ENCODE measurements at regions not wholly inside any gene's neighbourhood (a gene's known extent, or its start where the extent isn't known, plus 50 kb on each side); places are given as distances from the start of the nearest gene placed in this dataset.
"Not testable (repeated sequence)": the region's sequence is repeated elsewhere in the genome, so short reads cannot be mapped to it uniquely, and the experiment has no call there.

DNA sequence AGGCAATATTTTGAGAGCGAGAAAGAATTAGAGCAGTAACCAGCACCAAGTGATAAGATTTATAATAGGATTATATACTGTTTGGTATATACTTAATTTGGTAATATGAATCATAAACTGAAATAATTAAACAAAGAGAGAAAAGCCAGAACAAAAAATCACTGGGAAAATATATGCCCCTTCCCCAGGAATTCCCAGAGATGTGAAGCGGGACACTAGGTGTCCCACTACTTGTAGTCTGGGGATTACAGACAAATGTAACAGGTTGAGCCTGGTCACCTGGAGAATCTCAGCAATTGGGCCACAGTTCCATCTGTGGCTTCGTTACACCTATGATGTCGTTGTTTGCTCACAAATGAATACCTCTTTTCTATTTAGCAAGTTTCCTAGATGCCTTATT, 256.1 kb upstream of the CHAC2 start:
- no peak for DNase-seq (ENCODE audit: low read depth)
- TF ChIP-seq, protein P1, sequence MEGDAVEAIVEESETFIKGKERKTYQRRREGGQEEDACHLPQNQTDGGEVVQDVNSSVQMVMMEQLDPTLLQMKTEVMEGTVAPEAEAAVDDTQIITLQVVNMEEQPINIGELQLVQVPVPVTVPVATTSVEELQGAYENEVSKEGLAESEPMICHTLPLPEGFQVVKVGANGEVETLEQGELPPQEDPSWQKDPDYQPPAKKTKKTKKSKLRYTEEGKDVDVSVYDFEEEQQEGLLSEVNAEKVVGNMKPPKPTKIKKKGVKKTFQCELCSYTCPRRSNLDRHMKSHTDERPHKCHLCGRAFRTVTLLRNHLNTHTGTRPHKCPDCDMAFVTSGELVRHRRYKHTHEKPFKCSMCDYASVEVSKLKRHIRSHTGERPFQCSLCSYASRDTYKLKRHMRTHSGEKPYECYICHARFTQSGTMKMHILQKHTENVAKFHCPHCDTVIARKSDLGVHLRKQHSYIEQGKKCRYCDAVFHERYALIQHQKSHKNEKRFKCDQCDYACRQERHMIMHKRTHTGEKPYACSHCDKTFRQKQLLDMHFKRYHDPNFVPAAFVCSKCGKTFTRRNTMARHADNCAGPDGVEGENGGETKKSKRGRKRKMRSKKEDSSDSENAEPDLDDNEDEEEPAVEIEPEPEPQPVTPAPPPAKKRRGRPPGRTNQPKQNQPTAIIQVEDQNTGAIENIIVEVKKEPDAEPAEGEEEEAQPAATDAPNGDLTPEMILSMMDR (conservative IDR thresholded peaks at IDR 0.05; ENCODE audit: control insufficient read depth, insufficient read depth, low read depth, low read length), result no peak
- no peak overlapping the region for H3K4me3 ChIP-seq (ENCODE audit: control insufficient read depth, low read depth, low read length)

DNA sequence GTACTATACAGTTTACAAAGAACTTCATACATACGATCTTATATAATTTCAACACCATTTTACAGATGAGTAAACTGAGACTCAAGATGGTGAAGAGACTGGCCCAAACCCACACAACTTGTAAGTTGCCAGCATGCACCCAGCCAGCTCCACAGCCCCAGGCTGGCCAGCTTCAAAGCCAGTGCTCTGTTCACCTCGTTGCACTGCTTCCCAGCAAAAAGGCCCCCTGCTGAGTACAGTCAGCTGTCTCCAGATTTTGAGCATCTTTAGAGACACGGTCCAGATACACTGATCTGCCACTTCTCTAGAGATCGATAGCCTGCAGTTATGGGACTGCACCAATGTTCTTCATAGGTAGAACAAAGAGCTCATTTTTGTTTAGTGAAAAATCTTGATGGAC, 257.2 kb upstream of the CHAC2 start:
- TF ChIP-seq, protein P1 (conservative IDR thresholded peaks at IDR 0.05; ENCODE audit: control insufficient read depth, insufficient read depth, low read depth, low read length), result no peak
- H3K4me3 ChIP-seq (ENCODE audit: control insufficient read depth, low read depth, low read length), result no peak overlapping the region
- no peak for DNase-seq (ENCODE audit: low read depth)

DNA sequence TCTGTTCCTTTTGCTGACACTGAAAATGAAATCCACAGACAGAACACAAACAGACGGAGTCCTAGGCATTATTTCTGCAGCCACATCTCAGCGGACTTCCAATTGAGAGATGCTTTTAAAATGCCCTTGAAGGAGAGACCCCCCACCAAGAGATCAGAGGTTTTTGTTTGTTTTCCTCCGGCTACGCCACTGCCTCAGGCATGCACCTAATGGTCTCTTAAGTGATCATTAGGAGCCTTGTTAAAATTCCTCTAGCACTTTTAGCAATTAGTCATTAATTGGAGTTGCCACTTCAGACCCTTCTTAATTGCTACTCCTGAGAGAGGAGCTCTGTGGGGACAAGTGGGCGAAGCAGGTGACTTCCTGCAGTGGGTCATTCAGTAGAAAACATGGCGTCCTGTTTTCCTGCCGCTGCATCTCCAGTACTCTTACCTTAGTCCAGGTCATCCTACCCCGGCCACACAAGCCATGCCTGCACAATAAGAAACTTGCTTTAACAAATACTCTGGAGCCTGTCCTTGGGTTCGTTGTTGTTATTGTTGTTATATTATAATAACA, 257.7 kb upstream of the CHAC2 start:
- no peak for DNase-seq (ENCODE audit: low read depth)
- TF ChIP-seq, protein P1 (conservative IDR thresholded peaks at IDR 0.05; ENCODE audit: control insufficient read depth, insufficient read depth, low read depth, low read length), result no peak
- no peak overlapping the region for H3K4me3 ChIP-seq (ENCODE audit: control insufficient read depth, low read depth, low read length)

DNA sequence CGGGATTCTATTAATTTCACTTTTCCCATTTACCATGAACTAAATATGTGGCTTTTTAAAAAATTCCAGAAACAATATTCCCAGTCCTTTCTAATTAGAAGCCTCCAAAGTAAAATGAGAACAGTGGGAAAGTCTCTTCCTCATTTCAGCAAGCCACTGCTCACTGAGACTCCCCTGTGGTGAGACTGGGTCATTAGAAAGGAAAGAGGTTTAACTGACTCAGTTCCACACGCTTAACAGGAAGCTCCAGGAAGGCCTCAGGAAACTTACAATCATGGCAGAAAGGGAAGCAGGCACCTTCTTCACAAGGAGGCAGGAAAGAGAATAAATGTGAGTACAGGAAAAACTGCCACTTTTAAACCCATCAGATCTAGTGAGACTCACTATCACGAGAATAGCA, 258.9 kb upstream of the CHAC2 start:
- peak; percentile 3 for DNase-seq (ENCODE audit: low read depth)
- H3K4me3 ChIP-seq (ENCODE audit: control insufficient read depth, low read depth, low read length), result no peak overlapping the region
- TF ChIP-seq, protein P1 (conservative IDR thresholded peaks at IDR 0.05; ENCODE audit: control insufficient read depth, insufficient read depth, low read depth, low read length), result no peak

DNA sequence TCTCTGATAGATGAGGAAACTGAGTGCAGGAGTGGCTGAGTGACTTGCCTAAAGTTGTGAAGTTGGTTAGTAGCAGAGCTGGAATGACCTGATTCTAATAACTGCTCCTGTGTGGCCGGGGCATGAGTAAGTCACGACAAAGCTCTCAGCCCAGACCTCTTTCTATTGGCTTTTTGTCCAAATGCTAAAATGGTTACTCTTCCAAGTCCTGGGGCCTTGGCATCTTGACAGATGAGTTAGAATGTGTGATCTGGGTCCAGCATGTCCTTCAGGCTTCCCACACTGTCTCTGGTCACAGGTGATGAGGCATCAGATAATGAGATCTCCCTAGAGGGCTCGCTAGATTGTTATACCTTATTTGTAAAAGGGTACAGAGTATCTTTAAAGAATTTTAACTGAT, 260.5 kb upstream of the CHAC2 start:
- not testable (repeated sequence) for DNase-seq (ENCODE audit: low read depth)

DNA sequence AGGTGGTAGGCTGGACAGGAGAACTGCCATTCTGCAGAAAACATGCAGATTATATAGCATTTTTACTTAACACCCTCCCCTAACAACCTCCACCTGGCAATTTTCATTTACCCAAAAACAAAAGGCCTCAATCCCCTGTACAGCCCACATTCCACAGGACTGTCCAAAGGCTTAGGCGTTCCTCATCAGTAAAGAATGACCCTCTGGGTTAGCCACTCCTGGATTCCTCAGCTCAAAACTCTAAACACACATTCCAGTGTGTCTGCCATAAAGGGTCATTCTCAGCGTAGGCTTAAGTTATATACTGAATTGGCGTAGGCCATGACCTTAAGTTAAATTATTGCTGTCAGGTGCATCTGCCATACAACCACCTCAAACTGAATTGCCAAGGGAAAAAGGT, 261.8 kb upstream of the CHAC2 start:
- TF ChIP-seq, protein P1 (conservative IDR thresholded peaks at IDR 0.05; ENCODE audit: control insufficient read depth, insufficient read depth, low read depth, low read length), result no peak
- no peak overlapping the region for H3K4me3 ChIP-seq (ENCODE audit: control insufficient read depth, low read depth, low read length)
- DNase-seq (ENCODE audit: low read depth), result no peak

More for the DNA sequence above, 260.5 kb upstream of the CHAC2 start:
- H3K4me3 ChIP-seq (ENCODE audit: control insufficient read depth, low read depth, low read length), result not testable (repeated sequence)

DNA sequence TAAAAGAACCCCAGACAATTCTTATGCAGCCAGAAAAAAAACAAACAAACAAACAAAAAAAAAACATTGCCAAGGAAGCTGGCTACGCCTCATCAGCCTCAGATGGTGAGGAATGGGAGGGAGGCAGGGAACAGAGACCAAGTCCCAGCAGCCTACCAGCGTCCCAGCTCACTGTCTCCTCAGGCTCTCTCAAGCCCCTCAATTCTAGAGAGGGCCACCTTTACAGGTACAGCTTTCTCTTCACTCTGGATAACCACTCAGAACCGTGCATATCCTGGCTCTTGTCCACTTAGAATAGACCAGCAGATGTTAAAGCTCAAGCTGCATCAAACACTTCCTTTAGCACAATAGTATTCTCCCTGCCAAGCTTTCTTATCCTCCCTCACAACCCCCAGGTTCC, 263.1 kb upstream of the CHAC2 start:
- no peak overlapping the region for H3K4me3 ChIP-seq (ENCODE audit: control insufficient read depth, low read depth, low read length)
- DNase-seq (ENCODE audit: low read depth), result no peak
- TF ChIP-seq, protein P1 (conservative IDR thresholded peaks at IDR 0.05; ENCODE audit: control insufficient read depth, insufficient read depth, low read depth, low read length), result no peak
